T-helper 2 cell (primary cell): ENCODE measurements at regions not wholly inside any gene's neighbourhood (a gene's known extent, or its start where the extent isn't known, plus 50 kb on each side); places are given as distances from the start of the nearest gene placed in this dataset.

Source experiments
- DNase-seq, 5 experiments: peaks; one replicate each; pipeline versions ENCODE4 v3.0.0 to v3.0.0-alpha.2; 2012 to 2022

GRCh38 chr12:130074661-130075406 is 87.4 kb upstream of the FZD10 start:
- no peak for DNase-seq

GRCh38 chr12:130075497-130076076 is 86.7 kb upstream of the FZD10 start:
- DNase-seq, result no peak

GRCh38 chr12:130076126-130076525 is 86.1 kb upstream of the FZD10 start:
- no peak for DNase-seq

- no peak for DNase-seq
Observed at GRCh38 chr12:130076752-130077151, 85.5 kb upstream of the FZD10 start.

GRCh38 chr12:130078852-130079251 is 83.4 kb upstream of the FZD10 start:
- DNase-seq, result no peak

GRCh38 chr12:130079279-130079678 is 83.0 kb upstream of the FZD10 start:
- no peak for DNase-seq

GRCh38 chr12:130080205-130080604 is 82.1 kb upstream of the FZD10 start:
- no peak for DNase-seq

- DNase-seq, result no peak
Observed at GRCh38 chr12:130081117-130081805, 81.0 kb upstream of the FZD10 start.

- no peak for DNase-seq
Observed at GRCh38 chr12:130083002-130083401, 79.3 kb upstream of the FZD10 start.

- DNase-seq, result no peak
Observed at GRCh38 chr12:130083734-130084133, 78.5 kb upstream of the FZD10 start.

- DNase-seq, result no peak
Observed at GRCh38 chr12:130084359-130084758, 77.9 kb upstream of the FZD10 start.

- no peak for DNase-seq
Observed at GRCh38 chr12:130086248-130086647, 76.0 kb upstream of the FZD10 start.

GRCh38 chr12:130086797-130087196 is 75.5 kb upstream of the FZD10 start:
- DNase-seq, result no peak

- no peak for DNase-seq
Observed at GRCh38 chr12:130087222-130087621, 75.0 kb upstream of the FZD10 start.

- DNase-seq, result no peak
Observed at GRCh38 chr12:130088504-130088903, 73.8 kb upstream of the FZD10 start.

GRCh38 chr12:130090542-130090941 is 71.7 kb upstream of the FZD10 start:
- DNase-seq, result no peak

- DNase-seq, result no peak
Observed at GRCh38 chr12:130093380-130093779, 68.9 kb upstream of the FZD10 start.

GRCh38 chr12:130097342-130097741 is 64.9 kb upstream of the FZD10 start:
- no peak for DNase-seq

GRCh38 chr12:130097798-130098255 is 64.4 kb upstream of the FZD10 start:
- DNase-seq, result no peak

- DNase-seq, result no peak
Observed at GRCh38 chr12:130098301-130099005, 63.8 kb upstream of the FZD10 start.

- no peak for DNase-seq
Observed at GRCh38 chr12:130100634-130101362, 61.5 kb upstream of the FZD10 start.

- DNase-seq, result no peak
Observed at GRCh38 chr12:130101370-130101769, 60.9 kb upstream of the FZD10 start.

- no peak for DNase-seq
Observed at GRCh38 chr12:130102266-130102665, 60.0 kb upstream of the FZD10 start.
